ENCODE measurements at regions not wholly inside any gene's neighbourhood (a gene's known extent, or its start where the extent isn't known, plus 50 kb on each side); places are given as distances from the start of the nearest gene placed in this dataset.

GRCh38 chrX:36787752-36788151, 220.4 kb upstream of the FAM47C start:
- TF ChIP-seq CTCF (IDR thresholded peaks at IDR 0.05; ENCODE audit: extremely low read depth, missing control alignments), result no peak
- DNase-seq (ENCODE audit: low spot score), result no peak

GRCh38 chrX:36803151-36803550, 205.0 kb upstream of the FAM47C start:
- TF ChIP-seq CTCF (IDR thresholded peaks at IDR 0.05; ENCODE audit: extremely low read depth, missing control alignments), result no peak

GRCh38 chrX:36804066-36804465, 204.1 kb upstream of the FAM47C start:
- TF ChIP-seq CTCF (IDR thresholded peaks at IDR 0.05; ENCODE audit: extremely low read depth, missing control alignments), result no peak
- no peak for DNase-seq (ENCODE audit: low spot score)

More at GRCh38 chrX:36803151-36803550, 205.0 kb upstream of the FAM47C start:
- DNase-seq (ENCODE audit: low spot score), result no peak

GRCh38 chrX:36844857-36845256, 163.3 kb upstream of the FAM47C start:
- DNase-seq (ENCODE audit: low spot score), result no peak
- TF ChIP-seq CTCF (IDR thresholded peaks at IDR 0.05; ENCODE audit: extremely low read depth, missing control alignments), result no peak

GRCh38 chrX:36847496-36847895, 160.7 kb upstream of the FAM47C start:
- no peak for DNase-seq (ENCODE audit: low spot score)
- TF ChIP-seq CTCF (IDR thresholded peaks at IDR 0.05; ENCODE audit: extremely low read depth, missing control alignments), result no peak

GRCh38 chrX:36849407-36849806, 158.8 kb upstream of the FAM47C start:
- TF ChIP-seq CTCF (IDR thresholded peaks at IDR 0.05; ENCODE audit: extremely low read depth, missing control alignments), result no peak
- DNase-seq (ENCODE audit: low spot score), result no peak

GRCh38 chrX:36856849-36857248, 151.3 kb upstream of the FAM47C start:
- no peak for DNase-seq (ENCODE audit: low spot score)

More at GRCh38 chrX:36856849-36857248, 151.3 kb upstream of the FAM47C start:
- no peak for TF ChIP-seq CTCF (IDR thresholded peaks at IDR 0.05; ENCODE audit: extremely low read depth, missing control alignments)
